B cell (primary cell): ENCODE measurements at regions not wholly inside any gene's neighbourhood (a gene's known extent, or its start where the extent isn't known, plus 50 kb on each side); places are given as distances from the start of the nearest gene placed in this dataset.

Experiments used
- ATAC-seq: fragments of 200-7000 bp; cut with Tn5 transposase; one replicate; pipeline ENCODE4 v1.10.0; 2021; ENCODE audit warnings: low read depth, mild to moderate bottlenecking, moderate number of reproducible peaks, moderate library complexity
- CTCF ChIA-PET: fragments of 350-600 bp; sonication (Branson Sonifier 250); formaldehyde crosslinking; loops from one replicate; lab custom pipeline; 2021; ENCODE audit warnings: antibody characterized with exemption, inconsistent platforms; lab: Charles Lee
- POLR2A ChIA-PET: fragments of 350-600 bp; sonication (Branson Sonifier 250); formaldehyde crosslinking; loops from one replicate; lab custom pipeline; 2021; ENCODE audit warnings: antibody characterized with exemption; lab: Charles Lee
- DNase-seq: peaks from one replicate; pipeline ENCODE4 v3.0.0; 2013
- H2AFZ ChIP-seq: 2 replicates; pipeline ENCODE4 v1.6.1; 2012; ENCODE audit warnings: mild to moderate bottlenecking, low read depth, low read length; ENCODE audit not compliant: insufficient read depth, poor library complexity, severe bottlenecking
- H3K27ac ChIP-seq, 2 donors: 1 replicate in 1 of 2; 2 replicates in 1 of 2; pipeline ENCODE4 v1.5.1; 2012 to 2013; ENCODE audit warnings: low read length in 2 of 2, mild to moderate bottlenecking in 2 of 2, moderate library complexity in 1 of 2
- H3K27me3 ChIP-seq, 4 experiments: fragments of 200-600 bp in 1 of 4; sonication (generic) in 1 of 4; replicated peaks in 1 of 4; 1 replicate in 2 of 4; 2 replicates in 2 of 4; pipeline versions ENCODE4 v1.6.1 to v1.7.0; 2013 to 2016; ENCODE audit warnings: low read length in 3 of 4, mild to moderate bottlenecking in 2 of 4, mixed read lengths in 1 of 4, moderate library complexity in 1 of 4; ENCODE audit not compliant: insufficient read depth in 4 of 4, control insufficient read depth in 3 of 4; ENCODE audit errors: control extremely low read depth in 1 of 4
- H3K36me3 ChIP-seq, 2 experiments: replicated peaks in 1 of 2; 1 replicate in 1 of 2; 2 replicates in 1 of 2; pipeline versions ENCODE4 v1.6.1 to v1.7.1; 2013; ENCODE audit warnings: low read length in 1 of 2; ENCODE audit not compliant: insufficient read depth in 2 of 2, control insufficient read depth in 1 of 2; ENCODE audit errors: control extremely low read depth in 1 of 2, extremely low read depth in 1 of 2
- H3K4me1 ChIP-seq, 2 donors: fragments of 200-600 bp in 1 of 2; sonication (generic) in 1 of 2; 1 replicate in 1 of 2; 2 replicates in 1 of 2; pipeline versions ENCODE4 v1.5.1 to v1.6.1; 2013 to 2017; ENCODE audit warnings: low read length in 2 of 2; ENCODE audit not compliant: control insufficient read depth in 2 of 2, insufficient read depth in 2 of 2
- H3K4me2 ChIP-seq: replicated peaks from 2 replicates; pipeline ENCODE3; 2012; ENCODE audit warnings: mild to moderate bottlenecking, low read depth, low read length; ENCODE audit not compliant: poor library complexity, severe bottlenecking
- H3K4me3 ChIP-seq, 5 experiments: fragments of 200-600 bp in 1 of 5; sonication (generic) in 1 of 5; 1 replicate in 3 of 5; 2 replicates in 2 of 5; pipeline versions ENCODE4 v1.5.1 to v1.7.0; 2011 to 2016; ENCODE audit warnings: low read length in 4 of 5, mild to moderate bottlenecking in 4 of 5, low read depth in 2 of 5, control low read depth in 1 of 5, moderate library complexity in 1 of 5; ENCODE audit not compliant: insufficient read depth in 1 of 5; ENCODE audit errors: control extremely low read depth in 1 of 5, extremely low read depth in 1 of 5
- H3K79me2 ChIP-seq: fragments of 200-600 bp; sonication (generic); one replicate; pipeline ENCODE4 v1.6.0; 2016; ENCODE audit warnings: low read length; ENCODE audit not compliant: control insufficient read depth, insufficient read depth
- H3K9ac ChIP-seq: fragments of 200-600 bp; sonication (generic); 2 replicates; pipeline ENCODE4 v1.6.1; 2017; ENCODE audit warnings: mild to moderate bottlenecking, low read length, moderate library complexity
- H3K9me3 ChIP-seq, 3 donors: one replicate each; pipeline versions ENCODE4 v1.6.1 to v1.7.1; 2013; ENCODE audit warnings: low read length in 2 of 3; ENCODE audit not compliant: control insufficient read depth in 2 of 3, insufficient read depth in 1 of 3; ENCODE audit errors: control extremely low read depth in 1 of 3
- H4K20me1 ChIP-seq: 2 replicates; pipeline ENCODE4 v1.6.0; 2012; ENCODE audit warnings: mild to moderate bottlenecking, low read length; ENCODE audit not compliant: insufficient read depth, control insufficient read depth, poor library complexity, severe bottlenecking
- H3K27ac Mint-ChIP-seq: one replicate; pipeline ENCODE4 v1.8.0; 2021; ENCODE audit warnings: mixed read lengths
- H3K27me3 Mint-ChIP-seq: one replicate; pipeline ENCODE4 v1.8.0; 2021; ENCODE audit warnings: mixed read lengths
- H3K4me1 Mint-ChIP-seq: one replicate; pipeline ENCODE4 v1.8.0; 2021; ENCODE audit warnings: mixed read lengths
- H3K4me3 Mint-ChIP-seq: one replicate; pipeline ENCODE4 v1.8.0; 2021; ENCODE audit warnings: mixed read lengths
- H3K9me3 Mint-ChIP-seq: one replicate; pipeline ENCODE4 v1.8.0; 2022; ENCODE audit warnings: mixed read lengths; ENCODE audit not compliant: insufficient read depth
- CTCF ChIP-seq: fragments of 200-600 bp; IDR thresholded peaks from one replicate; pipeline ENCODE4 v1.8.0; 2022; ENCODE audit warnings: antibody characterized with exemption, mild to moderate bottlenecking
- EZH2 ChIP-seq: IDR thresholded peaks from 2 replicates; pipeline ENCODE4 v1.6.1; 2012; ENCODE audit warnings: borderline replicate concordance, low read depth, mild to moderate bottlenecking, moderate library complexity, low read length; ENCODE audit not compliant: insufficient read depth, poor library complexity, severe bottlenecking
- WGBS: methylation state at CpG from one replicate; pipeline ENCODE4 v1.1.5; 2013; ENCODE audit warnings: missing lambda C conversion rate; ENCODE audit not compliant: insufficient coverage; 5-methylcytosine and 5-hydroxymethylcytosine counted together
- intact Hi-C: fragments of 100-400 bp; cut with micrococcal nuclease; formaldehyde crosslinking; loops from one replicate; pipeline ENCODE4 v1.10.0; 2022

DNA sequence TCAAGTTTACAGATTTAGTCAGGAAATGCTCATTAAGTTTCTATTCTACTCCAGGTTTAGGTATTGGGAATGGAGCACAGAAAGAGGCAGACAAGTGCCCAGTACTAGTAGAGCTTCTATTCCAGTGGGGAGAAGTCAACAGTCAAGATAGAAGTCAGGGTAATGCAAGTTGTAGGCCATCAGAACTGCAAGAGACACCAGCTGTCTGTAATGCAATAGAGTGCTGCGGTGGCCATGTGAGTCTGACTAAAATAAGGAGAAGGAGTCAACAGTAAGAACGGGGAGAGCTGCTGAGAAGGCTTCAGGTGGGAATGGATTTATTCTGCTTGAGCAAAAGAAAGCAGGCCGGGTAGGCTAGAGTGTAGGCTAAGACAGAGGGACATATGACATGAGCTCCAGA lies 515.0 kb downstream of the QKI start:
- Histone ChIP-seq H3K4me3 (no peak overlapping the region), H2AFZ (no peak overlapping the region), H4K20me1 (no peaks in the 10 kb centered on the region), H3K36me3 (no peaks in the 10 kb centered on the region), H3K9me3 (no peaks in the 10 kb centered on the region), H3K27ac (no peak overlapping the region), H3K79me2 (no peaks in the 10 kb centered on the region), H3K4me1 (no peaks in the 10 kb centered on the region), H3K27me3 (no peaks in the 10 kb centered on the region), H3K9ac (no peak overlapping the region), H3K4me2 (no peak overlapping the region)
- ChIA-PET POLR2A (no interaction called here), CTCF (interaction anchor here (0.6 kb wide), 1 partner anchor 808 kb away, joined by 3 read pairs; no protein-coding TSS in a partner anchor)
- 93% methylated on average over 3 of the region's 3 CpGs for WGBS
- TF ChIP-seq EZH2, result no peak
- ATAC-seq (no peak), DNase-seq (no peak)
- Mint-ChIP-seq H3K9me3 (no peaks in the 10 kb centered on the region), H3K27me3 (peaks cover 11% of the 10 kb centered on the region), H3K4me3 (no peak overlapping the region), H3K4me1 (no peaks in the 10 kb centered on the region), H3K27ac (no peak overlapping the region)
- intact Hi-C loops, result no loop called here

DNA sequence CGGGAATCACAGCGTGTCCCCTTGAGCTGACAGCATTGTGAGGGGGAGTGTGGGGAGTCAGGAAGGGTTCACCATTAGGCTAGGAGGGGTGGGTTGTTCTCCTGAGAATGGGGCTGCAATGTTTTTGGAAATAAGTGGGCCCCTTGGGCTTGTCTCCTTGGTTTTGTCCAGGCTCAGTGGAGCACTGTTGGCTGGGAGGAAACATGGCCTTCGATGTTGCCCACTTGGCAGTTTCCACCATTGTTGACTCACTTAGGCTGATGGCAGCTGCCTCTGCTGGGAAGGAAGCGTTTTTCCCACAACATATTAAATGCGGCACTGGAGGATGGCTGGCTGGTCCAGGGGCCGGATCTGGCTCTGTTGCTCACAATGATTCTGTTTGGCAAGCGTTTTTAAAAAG lies 512.1 kb downstream of the QKI start:
- no peaks in the 10 kb centered on the region for H3K4me1 ChIP-seq
- CTCF ChIA-PET, result no interaction called here
- ATAC-seq, result no peak
- 90% methylated on average over 7 of the region's 7 CpGs for WGBS
- peaks cover 3% of the 10 kb centered on the region for H3K9me3 Mint-ChIP-seq
- H2AFZ ChIP-seq, result no peak overlapping the region
- H3K4me3 ChIP-seq, result no peak overlapping the region
- H3K79me2 ChIP-seq, result no peaks in the 10 kb centered on the region
- DNase-seq, result no peak
- H3K27me3 ChIP-seq, result no peaks in the 10 kb centered on the region
- POLR2A ChIA-PET, result no interaction called here
- H3K27ac Mint-ChIP-seq, result no peak overlapping the region
- no peaks in the 10 kb centered on the region for H4K20me1 ChIP-seq
- intact Hi-C loops, result no loop called here
- no peaks in the 10 kb centered on the region for H3K4me1 Mint-ChIP-seq
- H3K36me3 ChIP-seq, result no peaks in the 10 kb centered on the region
- no peak overlapping the region for H3K27ac ChIP-seq
- TF ChIP-seq EZH2, result no peak
- TF ChIP-seq CTCF, result no peak
- H3K27me3 Mint-ChIP-seq, result no peaks in the 10 kb centered on the region
- H3K9me3 ChIP-seq, result no peaks in the 10 kb centered on the region
- no peak overlapping the region for H3K4me3 Mint-ChIP-seq
- no peak overlapping the region for H3K9ac ChIP-seq
- no peak overlapping the region for H3K4me2 ChIP-seq
